SIG-M5 treated with dmso at 0.1 percent for 504 hours (cell line): ENCODE measurements at regions not wholly inside any gene's neighbourhood (a gene's known extent, or its start where the extent isn't known, plus 50 kb on each side); places are given as distances from the start of the nearest gene placed in this dataset.
A peak's percentile ranks its signal among the peaks of the same experiment; 100 is the strongest.

ENCODE experiments used
- DNase-seq: peaks from one replicate; lab custom pipeline; 2025; ENCODE audit not compliant: unreplicated experiment; lab: John Stamatoyannopoulos, UW

GRCh38 chr10:75294866-75295701 is 59.3 kb upstream of the COMTD1 start:
- DNase-seq, result peak; percentile 39

GRCh38 chr10:75294518-75294865 is 58.7 kb upstream of the COMTD1 start:
- DNase-seq, result no peak

DNA sequence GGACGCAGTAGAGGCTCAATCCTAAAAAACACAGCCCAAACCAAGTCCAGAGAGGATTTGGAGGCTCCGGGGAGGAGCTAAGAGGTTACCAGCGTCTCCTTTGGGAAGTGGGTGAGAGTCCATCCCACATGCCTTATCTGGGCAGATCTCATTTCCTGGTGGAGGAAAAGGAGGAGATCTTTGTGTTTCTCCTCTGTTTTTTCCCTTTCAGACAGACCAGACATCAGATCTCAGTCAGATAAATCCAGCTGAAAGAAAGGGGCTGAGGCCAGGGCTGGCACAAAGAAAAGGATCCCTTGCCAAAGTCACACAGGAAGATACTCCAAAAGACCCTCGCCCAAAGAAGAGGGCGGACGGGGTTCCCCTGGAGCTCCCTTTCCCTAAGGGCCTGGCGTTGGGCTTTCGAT is 58.3 kb upstream of the COMTD1 start:
- no peak for DNase-seq

DNA sequence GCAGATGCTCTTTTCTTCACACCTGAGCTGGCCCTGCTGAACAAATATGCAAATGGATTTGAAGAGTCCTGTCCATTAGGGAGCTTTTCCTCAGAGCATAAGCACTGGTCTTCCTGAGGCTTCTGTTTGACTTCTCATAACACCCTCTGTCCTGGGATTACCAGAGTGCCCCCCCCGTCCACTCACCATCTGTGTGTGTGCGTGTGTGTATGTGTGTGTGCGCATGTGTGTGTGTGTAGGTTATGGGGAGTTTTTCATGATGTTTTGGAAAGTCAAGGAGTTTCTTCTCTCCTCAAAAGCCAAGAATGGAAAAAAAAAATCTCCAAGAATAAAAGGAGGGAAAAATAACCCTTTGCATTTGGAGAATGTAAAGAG is 57.7 kb upstream of the COMTD1 start:
- DNase-seq, result no peak

DNA sequence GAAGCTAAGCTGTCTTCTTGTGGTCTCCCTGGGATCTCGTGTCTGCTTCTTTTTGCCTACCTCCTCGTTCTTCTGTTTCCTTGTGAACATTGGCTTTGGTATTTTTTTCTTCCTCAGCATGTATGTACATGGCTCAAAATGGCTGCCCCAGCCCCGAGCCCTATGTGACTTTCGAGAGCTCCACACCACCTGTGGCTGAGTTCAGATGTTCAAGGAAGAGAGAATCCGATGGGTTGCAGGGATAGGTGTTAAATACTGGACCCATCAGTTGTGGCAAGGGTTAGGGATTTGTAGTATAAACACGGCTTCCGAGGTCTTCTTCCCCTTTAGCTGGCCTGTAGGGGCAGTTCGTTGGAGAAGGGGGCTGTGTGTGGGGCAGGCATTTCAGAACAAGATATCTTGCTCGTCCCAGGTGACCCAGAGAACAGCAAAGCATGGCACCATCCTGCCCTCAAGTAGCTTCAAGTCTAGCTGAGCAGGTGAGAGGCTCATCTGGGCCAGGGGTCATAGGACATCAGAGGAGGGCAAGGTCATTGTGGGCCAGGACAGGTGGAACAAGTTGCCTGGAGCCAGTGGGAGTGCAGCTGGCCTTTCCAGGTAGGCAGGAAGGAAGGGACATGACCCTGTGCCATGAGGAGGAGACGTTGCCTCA is 57.2 kb upstream of the COMTD1 start:
- DNase-seq, result no peak

- no peak for DNase-seq
Observed at GRCh38 chr10:75291805-75292204, 56.0 kb upstream of the COMTD1 start.

DNA sequence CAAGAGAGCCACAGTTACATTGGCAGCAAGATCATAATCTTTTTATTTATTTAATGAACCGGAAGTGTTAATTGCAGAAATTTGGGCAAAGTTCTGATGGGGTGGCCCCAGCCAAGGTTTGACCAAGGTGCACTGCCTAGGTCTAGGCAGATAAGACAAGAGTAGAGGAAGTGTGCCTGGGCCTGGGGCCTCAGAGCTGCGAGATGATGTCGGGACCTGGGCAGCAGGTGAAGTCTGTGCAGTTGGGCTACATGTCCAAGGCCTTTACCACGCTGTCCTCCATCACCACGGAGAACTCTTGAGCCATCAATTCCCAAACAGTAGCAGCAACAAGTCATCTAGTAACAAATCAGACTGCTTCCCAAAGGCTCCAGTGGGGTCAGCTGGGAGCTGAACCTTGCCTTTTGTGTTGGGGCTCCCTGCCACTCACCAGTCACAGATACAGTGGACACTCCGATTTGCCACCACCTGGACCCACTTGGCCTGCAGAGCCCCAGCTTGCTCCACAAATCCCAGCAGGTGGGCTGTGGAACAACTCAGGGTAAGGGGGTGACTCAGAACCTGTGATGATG is 52.5 kb upstream of the COMTD1 start:
- DNase-seq, result no peak

GRCh38 chr10:75287697-75288096 is 51.9 kb upstream of the COMTD1 start:
- DNase-seq, result no peak

DNA sequence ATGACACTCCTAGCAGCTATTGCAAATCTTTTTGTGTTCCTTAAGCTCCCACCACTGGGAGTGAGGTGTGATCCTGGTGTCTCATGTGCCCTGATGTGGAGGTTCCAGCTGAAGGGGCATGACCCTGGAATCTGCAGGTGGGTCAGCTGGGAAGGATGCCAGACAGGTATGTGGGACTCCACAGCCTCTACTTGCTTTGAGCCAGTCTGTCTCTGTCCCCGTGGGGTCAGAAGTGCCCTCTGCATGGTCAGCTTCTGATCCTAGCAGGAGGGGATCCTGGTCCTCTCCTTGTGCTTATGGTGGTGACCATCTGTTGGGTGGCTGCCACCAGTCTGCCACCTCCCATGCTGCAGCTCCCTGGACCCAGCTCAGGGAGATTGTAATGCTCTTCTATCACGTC is 51.1 kb upstream of the COMTD1 start:
- no peak for DNase-seq
